DND-41 (cell line): ENCODE measurements at regions not wholly inside any gene's neighbourhood (a gene's known extent, or its start where the extent isn't known, plus 50 kb on each side); places are given as distances from the start of the nearest gene placed in this dataset.

Experiments used
- ATAC-seq: fragments of 200-7000 bp; cut with Tn5 transposase; 3 replicates; pipeline ENCODE4 v1.9.1; 2021; ENCODE audit warnings: low read depth; ENCODE audit not compliant: insufficient read depth
- DNase-seq: peaks from one replicate; pipeline ENCODE4 v3.0.0-alpha.2; 2020
- H2AFZ ChIP-seq: 2 replicates; pipeline ENCODE4 v1.6.0; 2012; ENCODE audit warnings: low read depth, low read length
- H3K27ac ChIP-seq: 2 replicates; pipeline ENCODE4 v1.5.1; 2012; ENCODE audit warnings: low read length, inconsistent platforms
- H3K27me3 ChIP-seq: fragments of 200-600 bp; sonication (generic); 2 replicates; pipeline ENCODE4 v1.6.0; 2012; ENCODE audit warnings: low read length, mild to moderate bottlenecking, inconsistent platforms; ENCODE audit not compliant: insufficient read depth, poor library complexity
- H3K36me3 ChIP-seq: 2 replicates; pipeline ENCODE4 v1.5.1; 2012; ENCODE audit warnings: low read length, inconsistent platforms; ENCODE audit not compliant: insufficient read depth
- H3K4me1 ChIP-seq: 2 replicates; pipeline ENCODE4 v1.5.1; 2012; ENCODE audit warnings: mild to moderate bottlenecking, low read length; ENCODE audit not compliant: insufficient read depth
- H3K4me2 ChIP-seq: 2 replicates; pipeline ENCODE4 v1.6.0; 2012; ENCODE audit warnings: mild to moderate bottlenecking, moderate library complexity, low read length, inconsistent platforms; ENCODE audit not compliant: insufficient read depth
- H3K4me3 ChIP-seq, 2 experiments: fragments of 200-600 bp in 1 of 2; shearing (Covaris generic) in 1 of 2; 2 replicates each; pipeline ENCODE4 v1.5.1; 2012 to 2016; ENCODE audit warnings: inconsistent platforms in 2 of 2, low read length in 2 of 2, mild to moderate bottlenecking in 2 of 2, low read depth in 1 of 2, moderate library complexity in 1 of 2
- H3K79me2 ChIP-seq: 2 replicates; pipeline ENCODE4 v1.6.0; 2012; ENCODE audit warnings: low read length, inconsistent platforms; ENCODE audit not compliant: insufficient read depth
- H3K9ac ChIP-seq: 2 replicates; pipeline ENCODE4 v1.6.0; 2012; ENCODE audit warnings: low read depth, mild to moderate bottlenecking, inconsistent platforms, low read length, moderate library complexity
- H3K9me3 ChIP-seq: 2 replicates; pipeline ENCODE4 v1.5.1; 2012; ENCODE audit warnings: low read length, moderate library complexity, mild to moderate bottlenecking, inconsistent platforms; ENCODE audit not compliant: insufficient read depth, severe bottlenecking
- H4K20me1 ChIP-seq: 2 replicates; pipeline ENCODE4 v1.6.0; 2012; ENCODE audit warnings: low read length; ENCODE audit not compliant: insufficient read depth
- EZH2 ChIP-seq: IDR thresholded peaks from 3 replicates; pipeline ENCODE4 v1.6.1; 2012; ENCODE audit warnings: borderline replicate concordance, low read depth, mild to moderate bottlenecking, moderate library complexity, low read length, inconsistent platforms; ENCODE audit not compliant: severe bottlenecking
- TF ChIP-seq, protein P1 (sequence below): IDR thresholded peaks from 2 replicates; pipeline ENCODE4 v1.5.1; 2012; ENCODE audit warnings: borderline replicate concordance, low read length, moderate library complexity, mild to moderate bottlenecking; ENCODE audit not compliant: poor library complexity, severe bottlenecking; ENCODE audit errors: extremely low read depth

DNA sequence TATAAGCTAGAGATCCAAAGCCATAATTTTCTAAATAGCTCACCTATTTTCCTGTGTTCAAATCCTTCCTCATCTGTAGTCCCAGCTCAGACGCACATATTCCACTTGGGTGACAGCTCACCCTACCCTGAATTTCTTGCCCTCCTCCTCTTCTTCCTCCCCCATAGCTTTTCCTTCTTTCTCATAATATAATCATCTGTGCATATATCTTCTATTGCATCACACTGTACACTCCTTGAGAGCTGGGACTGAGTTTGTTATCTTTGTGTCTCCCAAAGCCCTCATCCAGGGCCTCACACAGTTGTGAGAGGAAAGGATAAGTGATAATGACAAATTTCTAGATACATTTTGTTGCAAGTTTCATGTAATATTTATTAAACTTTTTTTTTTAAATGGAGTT lies 55.9 kb upstream of the RTN4 start:
- Histone ChIP-seq H3K79me2 (no peaks in the 10 kb centered on the region), H3K9me3 (no peaks in the 10 kb centered on the region), H3K4me2 (no peak overlapping the region), H3K9ac (no peak overlapping the region), H3K27me3 (no peaks in the 10 kb centered on the region), H3K4me3 (no peak overlapping the region), H4K20me1 (no peaks in the 10 kb centered on the region), H3K27ac (no peak overlapping the region), H3K4me1 (peaks cover 28% of the 10 kb centered on the region), H3K36me3 (no peaks in the 10 kb centered on the region), H2AFZ (no peak overlapping the region)
- TF ChIP-seq, protein P1, sequence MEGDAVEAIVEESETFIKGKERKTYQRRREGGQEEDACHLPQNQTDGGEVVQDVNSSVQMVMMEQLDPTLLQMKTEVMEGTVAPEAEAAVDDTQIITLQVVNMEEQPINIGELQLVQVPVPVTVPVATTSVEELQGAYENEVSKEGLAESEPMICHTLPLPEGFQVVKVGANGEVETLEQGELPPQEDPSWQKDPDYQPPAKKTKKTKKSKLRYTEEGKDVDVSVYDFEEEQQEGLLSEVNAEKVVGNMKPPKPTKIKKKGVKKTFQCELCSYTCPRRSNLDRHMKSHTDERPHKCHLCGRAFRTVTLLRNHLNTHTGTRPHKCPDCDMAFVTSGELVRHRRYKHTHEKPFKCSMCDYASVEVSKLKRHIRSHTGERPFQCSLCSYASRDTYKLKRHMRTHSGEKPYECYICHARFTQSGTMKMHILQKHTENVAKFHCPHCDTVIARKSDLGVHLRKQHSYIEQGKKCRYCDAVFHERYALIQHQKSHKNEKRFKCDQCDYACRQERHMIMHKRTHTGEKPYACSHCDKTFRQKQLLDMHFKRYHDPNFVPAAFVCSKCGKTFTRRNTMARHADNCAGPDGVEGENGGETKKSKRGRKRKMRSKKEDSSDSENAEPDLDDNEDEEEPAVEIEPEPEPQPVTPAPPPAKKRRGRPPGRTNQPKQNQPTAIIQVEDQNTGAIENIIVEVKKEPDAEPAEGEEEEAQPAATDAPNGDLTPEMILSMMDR = no peak
- no peak for TF ChIP-seq EZH2
- ATAC-seq (no peak), DNase-seq (no peak)

DNA sequence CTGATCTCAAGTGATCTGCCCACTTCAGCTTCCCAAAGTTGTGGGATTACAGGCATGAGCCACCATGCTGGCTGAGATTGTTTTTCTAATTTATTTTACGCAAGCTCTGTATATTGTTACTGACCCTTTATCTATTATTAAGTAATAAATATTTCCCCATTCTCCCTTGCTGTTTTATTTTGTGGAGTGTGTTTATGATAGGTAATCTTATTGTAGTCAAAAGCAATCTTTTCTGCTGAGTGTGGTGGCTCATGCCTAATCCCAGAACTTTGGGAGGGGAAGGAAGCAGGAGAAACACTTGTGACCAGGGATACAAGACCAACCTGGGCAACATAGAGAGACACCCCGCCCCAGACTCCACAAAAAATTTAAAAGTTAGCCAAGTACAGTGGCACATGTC lies 55.2 kb upstream of the RTN4 start:
- Histone ChIP-seq H3K4me2 (no peak overlapping the region), H3K9me3 (no peaks in the 10 kb centered on the region), H3K27ac (no peak overlapping the region), H3K4me3 (no peak overlapping the region), H4K20me1 (no peaks in the 10 kb centered on the region), H3K27me3 (no peaks in the 10 kb centered on the region), H3K79me2 (no peaks in the 10 kb centered on the region), H3K4me1 (peaks cover 35% of the 10 kb centered on the region), H3K36me3 (no peaks in the 10 kb centered on the region), H2AFZ (no peak overlapping the region), H3K9ac (no peak overlapping the region)
- DNase-seq (no peak), ATAC-seq (no peak)
- no peak for TF ChIP-seq EZH2
- TF ChIP-seq, protein P1 = no peak

DNA sequence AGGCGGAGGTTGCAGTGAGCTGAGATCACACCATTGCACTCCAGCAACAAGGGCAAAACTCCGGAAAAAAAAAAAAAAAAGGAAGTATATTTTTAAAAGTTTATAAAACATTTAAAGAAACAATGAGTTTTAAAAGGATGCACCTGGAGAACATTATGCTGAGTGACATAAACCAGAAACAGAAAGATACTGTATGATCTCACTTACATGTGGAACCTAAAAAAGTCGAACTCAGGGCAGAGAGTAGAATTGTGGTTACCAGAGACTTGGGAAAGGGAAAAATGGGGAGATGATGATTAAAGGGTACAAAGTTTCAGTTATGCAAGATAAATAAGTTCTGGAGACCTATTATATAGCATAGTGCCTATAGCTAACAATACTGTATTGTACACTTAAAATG lies 52.8 kb upstream of the RTN4 start:
- Histone ChIP-seq H3K27me3 (no peaks in the 10 kb centered on the region), H3K9ac (no peak overlapping the region), H3K9me3 (no peaks in the 10 kb centered on the region), H3K4me3 (no peak overlapping the region), H4K20me1 (no peaks in the 10 kb centered on the region), H3K4me1 (peaks cover 54% of the 10 kb centered on the region), H2AFZ (no peak overlapping the region), H3K27ac (peak overlapping the region; percentile 65), H3K79me2 (no peaks in the 10 kb centered on the region), H3K36me3 (no peaks in the 10 kb centered on the region), H3K4me2 (peak overlapping the region; percentile 42; the same call in 1 of the 2 replicates)
- TF ChIP-seq, protein P1 = no peak
- no peak for TF ChIP-seq EZH2
- DNase-seq = no peak
- peak; percentile 74 for ATAC-seq
